Nephron progenitor cell (in vitro differentiated cells): ENCODE measurements at regions not wholly inside any gene's neighbourhood (a gene's known extent, or its start where the extent isn't known, plus 50 kb on each side); places are given as distances from the start of the nearest gene placed in this dataset.
A peak's percentile ranks its signal among the peaks of the same experiment; 100 is the strongest.
"Not testable (repeated sequence)": the region's sequence is repeated elsewhere in the genome, so short reads cannot be mapped to it uniquely, and the experiment has no call there.

Source experiments
- DNase-seq: peaks from one replicate; pipeline ENCODE4 v3.0.0; 2021
- H3K27ac Mint-ChIP-seq: 2 replicates; pipeline ENCODE4 v1.8.0; 2021; ENCODE audit warnings: mild to moderate bottlenecking, moderate library complexity, mixed read lengths
- H3K27me3 Mint-ChIP-seq: 2 replicates; pipeline ENCODE4 v1.8.0; 2021; ENCODE audit warnings: mild to moderate bottlenecking, low read depth, mixed read lengths; ENCODE audit not compliant: poor library complexity
- H3K36me3 Mint-ChIP-seq: 2 replicates; pipeline ENCODE4 v1.8.0; 2021; ENCODE audit warnings: low read depth, mixed read lengths
- H3K4me1 Mint-ChIP-seq: 2 replicates; pipeline ENCODE4 v1.8.0; 2021; ENCODE audit warnings: mixed read lengths
- H3K4me3 Mint-ChIP-seq: 2 replicates; pipeline ENCODE4 v1.8.0; 2021; ENCODE audit warnings: mild to moderate bottlenecking, moderate library complexity, mixed read lengths
- H3K9me3 Mint-ChIP-seq: 2 replicates; pipeline ENCODE4 v1.8.0; 2021; ENCODE audit warnings: mild to moderate bottlenecking, moderate library complexity, mixed read lengths
- TF ChIP-seq, protein P1 (sequence below): fragments of 200-600 bp; sonication (generic); IDR thresholded peaks from 2 replicates; pipeline ENCODE4 v1.5.0; 2021; ENCODE audit warnings: antibody characterized with exemption

DNA sequence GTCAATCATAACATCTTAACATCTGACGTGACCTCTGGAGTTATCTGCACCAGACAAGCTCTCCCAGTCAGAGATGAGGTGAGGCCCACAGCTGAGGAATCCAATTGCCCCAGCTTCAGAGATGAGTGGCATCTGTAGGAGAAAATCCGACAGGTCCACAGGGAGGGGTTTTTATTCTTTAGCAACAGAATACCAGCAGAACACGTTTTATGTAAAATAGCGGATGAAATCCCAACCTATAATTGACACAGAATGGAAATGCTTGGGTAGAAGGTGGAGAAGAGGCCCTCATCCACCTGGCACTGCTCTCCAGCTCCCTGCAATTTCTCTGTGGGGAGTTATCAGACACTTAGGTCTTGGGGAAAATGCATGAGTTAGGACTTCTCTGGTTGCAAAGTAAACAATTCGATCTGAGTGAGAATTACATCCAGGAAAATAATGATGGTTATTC is 144.2 kb upstream of the NRP1 start:
- TF ChIP-seq, protein P1, sequence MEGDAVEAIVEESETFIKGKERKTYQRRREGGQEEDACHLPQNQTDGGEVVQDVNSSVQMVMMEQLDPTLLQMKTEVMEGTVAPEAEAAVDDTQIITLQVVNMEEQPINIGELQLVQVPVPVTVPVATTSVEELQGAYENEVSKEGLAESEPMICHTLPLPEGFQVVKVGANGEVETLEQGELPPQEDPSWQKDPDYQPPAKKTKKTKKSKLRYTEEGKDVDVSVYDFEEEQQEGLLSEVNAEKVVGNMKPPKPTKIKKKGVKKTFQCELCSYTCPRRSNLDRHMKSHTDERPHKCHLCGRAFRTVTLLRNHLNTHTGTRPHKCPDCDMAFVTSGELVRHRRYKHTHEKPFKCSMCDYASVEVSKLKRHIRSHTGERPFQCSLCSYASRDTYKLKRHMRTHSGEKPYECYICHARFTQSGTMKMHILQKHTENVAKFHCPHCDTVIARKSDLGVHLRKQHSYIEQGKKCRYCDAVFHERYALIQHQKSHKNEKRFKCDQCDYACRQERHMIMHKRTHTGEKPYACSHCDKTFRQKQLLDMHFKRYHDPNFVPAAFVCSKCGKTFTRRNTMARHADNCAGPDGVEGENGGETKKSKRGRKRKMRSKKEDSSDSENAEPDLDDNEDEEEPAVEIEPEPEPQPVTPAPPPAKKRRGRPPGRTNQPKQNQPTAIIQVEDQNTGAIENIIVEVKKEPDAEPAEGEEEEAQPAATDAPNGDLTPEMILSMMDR, result no peak
- Mint-ChIP-seq H3K27ac (peak overlapping the region; percentile 31), H3K9me3 (peaks cover 37% of the 10 kb centered on the region), H3K4me3 (no peak overlapping the region), H3K36me3 (peaks cover 18% of the 10 kb centered on the region), H3K27me3 (no peaks in the 10 kb centered on the region), H3K4me1 (peaks cover 67% of the 10 kb centered on the region)
- DNase-seq, result no peak

DNA sequence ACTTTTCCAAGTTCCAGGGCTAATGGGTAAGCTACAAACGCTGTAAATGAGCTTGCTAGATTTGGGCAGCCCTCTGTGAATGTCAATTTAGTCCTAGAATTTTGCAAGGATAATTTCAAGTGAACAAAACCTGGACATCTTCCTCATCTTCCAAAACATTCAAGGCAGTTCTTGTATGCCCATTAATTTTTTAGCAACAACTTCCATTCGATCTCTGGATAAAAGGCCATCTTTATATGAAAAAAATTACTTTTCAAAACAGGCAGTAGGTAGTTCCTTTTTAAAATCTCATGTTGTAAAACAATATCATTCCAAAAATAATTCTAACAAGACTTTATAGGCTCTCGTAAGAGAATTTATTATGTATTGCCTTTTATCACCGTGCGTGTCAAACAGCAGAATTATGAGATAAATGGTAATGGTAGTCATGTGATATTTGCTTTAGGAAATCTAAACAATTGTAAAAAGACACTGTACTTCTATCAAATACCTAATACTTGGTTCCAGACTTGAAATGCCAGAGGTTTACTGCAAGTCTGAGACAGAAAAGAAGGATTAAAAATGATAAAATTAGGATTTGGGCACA is 143.7 kb upstream of the NRP1 start:
- peak overlapping the region; percentile 31 for H3K27ac Mint-ChIP-seq
- H3K4me1 Mint-ChIP-seq, result peaks cover 62% of the 10 kb centered on the region
- peaks cover 39% of the 10 kb centered on the region for H3K9me3 Mint-ChIP-seq
- TF ChIP-seq, protein P1, result no peak
- no peak for DNase-seq
- peaks cover 18% of the 10 kb centered on the region for H3K36me3 Mint-ChIP-seq
- no peak overlapping the region for H3K4me3 Mint-ChIP-seq
- H3K27me3 Mint-ChIP-seq, result peaks cover 2% of the 10 kb centered on the region

DNA sequence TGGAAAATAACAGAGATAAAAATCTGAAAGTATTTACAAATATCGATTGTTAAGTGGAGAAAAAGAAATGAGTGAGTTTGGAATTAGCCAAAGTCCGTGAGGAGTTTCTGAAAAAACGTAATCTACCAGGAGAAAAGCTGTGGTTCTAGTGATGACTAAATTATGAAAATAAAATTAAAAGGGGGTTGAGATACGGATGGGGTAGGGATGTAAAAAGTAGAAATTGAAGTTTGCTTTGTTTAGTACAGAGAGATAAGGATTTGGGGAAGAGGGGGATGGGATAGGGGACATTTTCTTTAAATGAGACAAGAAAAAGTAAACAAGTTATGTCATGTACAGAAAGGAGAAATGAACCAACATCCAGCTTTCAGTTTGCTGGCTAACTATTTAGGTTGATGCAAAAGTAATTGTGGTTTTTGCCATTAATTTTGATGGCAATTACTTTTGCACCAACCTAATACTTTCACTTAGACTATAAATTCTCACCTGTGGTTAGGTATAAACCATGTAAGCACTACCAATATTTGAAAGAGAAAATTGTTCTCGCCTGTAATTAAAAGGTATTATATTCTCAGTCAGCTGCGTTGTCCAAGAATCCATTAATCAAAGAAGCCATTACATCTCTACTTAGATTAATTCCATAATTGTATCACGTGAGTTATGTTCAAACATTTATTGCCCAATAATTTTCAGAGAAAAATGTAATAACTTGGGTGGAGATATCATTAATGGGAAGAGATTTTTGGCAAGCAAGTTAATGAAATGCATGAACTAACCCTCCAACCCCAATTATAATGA is 143.0 kb upstream of the NRP1 start:
- TF ChIP-seq, protein P1, result no peak
- H3K9me3 Mint-ChIP-seq, result peaks cover 40% of the 10 kb centered on the region
- H3K4me3 Mint-ChIP-seq, result no peak overlapping the region
- no peak for DNase-seq
- H3K4me1 Mint-ChIP-seq, result peaks cover 55% of the 10 kb centered on the region
- peaks cover 2% of the 10 kb centered on the region for H3K27me3 Mint-ChIP-seq
- H3K36me3 Mint-ChIP-seq, result peaks cover 18% of the 10 kb centered on the region
- H3K27ac Mint-ChIP-seq, result no peak overlapping the region

DNA sequence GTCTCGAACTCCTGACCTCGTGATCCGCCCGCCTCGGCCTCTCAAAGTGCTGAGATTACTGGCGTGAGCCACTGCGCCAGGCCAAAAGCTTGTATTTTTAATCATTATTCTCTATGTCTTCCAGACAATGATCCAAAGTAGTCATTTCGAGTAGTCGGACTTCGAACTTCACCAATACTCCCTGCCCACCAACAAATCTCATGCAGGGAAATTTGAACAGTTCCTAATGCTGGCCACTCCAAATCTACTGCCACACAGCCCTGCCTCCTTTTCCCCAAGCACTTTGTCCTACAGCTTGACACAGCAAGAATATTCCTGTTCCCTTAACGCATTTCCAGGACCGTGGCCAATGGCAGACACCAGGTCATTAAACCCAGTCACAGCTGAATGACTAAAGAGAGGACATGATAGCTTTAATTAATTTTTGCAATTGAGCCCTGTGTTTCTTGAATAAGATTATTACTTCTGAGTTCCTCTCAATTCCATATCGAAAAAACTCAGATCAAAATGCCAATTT is 142.3 kb upstream of the NRP1 start:
- TF ChIP-seq, protein P1, result no peak
- Mint-ChIP-seq H3K27ac (peak overlapping the region; percentile 55), H3K27me3 (peaks cover 2% of the 10 kb centered on the region), H3K36me3 (peaks cover 15% of the 10 kb centered on the region), H3K4me3 (no peak overlapping the region), H3K9me3 (peaks cover 37% of the 10 kb centered on the region), H3K4me1 (peaks cover 48% of the 10 kb centered on the region)
- DNase-seq, result no peak

DNA sequence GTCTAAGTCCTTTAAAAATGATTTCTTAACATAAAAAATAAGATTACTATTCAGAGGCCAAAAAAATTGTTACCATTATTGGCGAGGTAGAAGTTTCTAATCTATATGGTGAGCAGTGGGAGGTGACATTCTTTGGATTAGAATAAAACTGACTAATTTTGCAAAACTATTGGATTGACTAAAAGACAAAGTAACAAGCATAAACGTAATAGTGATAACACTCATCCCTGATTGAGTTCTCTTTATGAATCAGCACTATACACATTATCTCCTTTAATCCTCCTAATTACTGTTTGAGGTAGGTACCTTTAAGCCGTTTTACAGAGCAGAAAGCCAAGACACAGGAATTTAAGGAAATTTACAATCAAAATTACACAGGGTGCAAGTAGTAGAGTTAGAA is 139.2 kb upstream of the NRP1 start:
- Mint-ChIP-seq H3K9me3 (peaks cover 23% of the 10 kb centered on the region), H3K4me3 (no peak overlapping the region), H3K36me3 (peaks cover 6% of the 10 kb centered on the region), H3K27me3 (peaks cover 2% of the 10 kb centered on the region), H3K27ac (no peak overlapping the region), H3K4me1 (peaks cover 45% of the 10 kb centered on the region)
- no peak for DNase-seq
- TF ChIP-seq, protein P1, result no peak

DNA sequence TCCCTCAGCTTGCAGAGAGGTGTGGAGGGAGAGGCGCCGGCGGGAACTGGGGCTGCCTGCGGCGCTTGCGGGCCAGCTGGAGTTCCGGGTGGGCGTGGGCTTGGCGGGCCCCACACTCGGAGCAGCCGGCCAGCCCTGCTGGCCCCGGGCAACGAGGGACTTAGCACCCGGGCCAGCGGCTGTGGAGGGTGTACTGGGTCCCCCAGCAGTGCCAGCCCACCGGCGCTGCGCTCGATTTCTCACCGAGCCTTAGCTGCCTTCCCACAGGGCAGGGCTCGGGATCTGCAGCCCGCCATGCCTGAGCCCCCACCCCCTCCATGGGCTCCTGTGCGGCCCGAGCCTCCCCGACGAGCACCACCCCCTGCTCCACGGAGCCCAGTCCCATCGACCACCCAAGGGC is 133.5 kb upstream of the NRP1 start:
- not testable (repeated sequence) for H3K27me3 Mint-ChIP-seq, H3K27ac Mint-ChIP-seq, H3K36me3 Mint-ChIP-seq, DNase-seq, H3K4me3 Mint-ChIP-seq, H3K9me3 Mint-ChIP-seq
- peaks cover 18% of the 10 kb centered on the region for H3K4me1 Mint-ChIP-seq
